ENCODE measurements at regions not wholly inside any gene's neighbourhood (a gene's known extent, or its start where the extent isn't known, plus 50 kb on each side); places are given as distances from the start of the nearest gene placed in this dataset.

- H2AK5ac ChIP-seq (ENCODE audit: insufficient read length, low read length) = no peak overlapping the region
- peaks cover 14% of the 10 kb centered on the region for H3K27me3 Mint-ChIP-seq (ENCODE audit: low read depth)
- H3T11ph ChIP-seq (ENCODE audit: low read length) = no peak overlapping the region
- no peak overlapping the region for H2BK12ac ChIP-seq (ENCODE audit: insufficient read length, low read depth, low read length)
- no peak overlapping the region for H2BK5ac ChIP-seq (ENCODE audit: insufficient read length, low read length)
- H3K23ac ChIP-seq (ENCODE audit: insufficient read length, low read depth, low read length) = no peak overlapping the region
- no peak overlapping the region for H3K27ac ChIP-seq (ENCODE audit: insufficient read length, low read depth, low read length)
- H3K4me1 Mint-ChIP-seq = peaks cover 8 to 10% of the 10 kb centered on the region in 2 experiments
- H3K4me3 Mint-ChIP-seq = no peak overlapping the region
- H3K9me3 Mint-ChIP-seq = peaks cover 59 to 69% of the 10 kb centered on the region in 2 experiments
- H3K4ac ChIP-seq (ENCODE audit: low read depth, low read length) = no peak overlapping the region
- H3K27me3 ChIP-seq (ENCODE audit: insufficient read depth, low read length) = no peaks in the 10 kb centered on the region
- H3K27ac Mint-ChIP-seq = no peak overlapping the region
- no peak overlapping the region for H4K5ac ChIP-seq (ENCODE audit: insufficient read length, low read depth, low read length)
- H2AFZ ChIP-seq (ENCODE audit: low read length) = no peak overlapping the region
- TF ChIP-seq, protein P1, sequence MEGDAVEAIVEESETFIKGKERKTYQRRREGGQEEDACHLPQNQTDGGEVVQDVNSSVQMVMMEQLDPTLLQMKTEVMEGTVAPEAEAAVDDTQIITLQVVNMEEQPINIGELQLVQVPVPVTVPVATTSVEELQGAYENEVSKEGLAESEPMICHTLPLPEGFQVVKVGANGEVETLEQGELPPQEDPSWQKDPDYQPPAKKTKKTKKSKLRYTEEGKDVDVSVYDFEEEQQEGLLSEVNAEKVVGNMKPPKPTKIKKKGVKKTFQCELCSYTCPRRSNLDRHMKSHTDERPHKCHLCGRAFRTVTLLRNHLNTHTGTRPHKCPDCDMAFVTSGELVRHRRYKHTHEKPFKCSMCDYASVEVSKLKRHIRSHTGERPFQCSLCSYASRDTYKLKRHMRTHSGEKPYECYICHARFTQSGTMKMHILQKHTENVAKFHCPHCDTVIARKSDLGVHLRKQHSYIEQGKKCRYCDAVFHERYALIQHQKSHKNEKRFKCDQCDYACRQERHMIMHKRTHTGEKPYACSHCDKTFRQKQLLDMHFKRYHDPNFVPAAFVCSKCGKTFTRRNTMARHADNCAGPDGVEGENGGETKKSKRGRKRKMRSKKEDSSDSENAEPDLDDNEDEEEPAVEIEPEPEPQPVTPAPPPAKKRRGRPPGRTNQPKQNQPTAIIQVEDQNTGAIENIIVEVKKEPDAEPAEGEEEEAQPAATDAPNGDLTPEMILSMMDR (conservative IDR thresholded peaks at IDR 0.05) = no peak
- H3K18ac ChIP-seq (ENCODE audit: insufficient read length, low read depth, low read length) = no peak overlapping the region
- H4K8ac ChIP-seq (replicated peaks; ENCODE audit: insufficient read length, low read depth, low read length) = no peak overlapping the region
- H4K20me1 ChIP-seq (ENCODE audit: control insufficient read depth, insufficient read depth, insufficient read length) = no peaks in the 10 kb centered on the region
- no peak overlapping the region for H3K4me2 ChIP-seq (ENCODE audit: insufficient read depth, insufficient read length, low read length)
- H3K9ac ChIP-seq (ENCODE audit: extremely low read depth, insufficient read length, low read length) = no peak overlapping the region
- no peak for DNase-seq
- H3K79me1 ChIP-seq (ENCODE audit: insufficient read depth, low read depth, low read length, poor library complexity, severe bottlenecking) = no peaks in the 10 kb centered on the region
- H3K23me2 ChIP-seq (ENCODE audit: insufficient read length, low read depth, low read length, poor library complexity, severe bottlenecking) = no peaks in the 10 kb centered on the region
- H3K4me1 ChIP-seq (ENCODE audit: insufficient read depth, low read length) = no peaks in the 10 kb centered on the region
- H4K91ac ChIP-seq (ENCODE audit: insufficient read length, low read depth, low read length) = no peak overlapping the region
- no peak overlapping the region for H3K56ac ChIP-seq (ENCODE audit: insufficient read length, low read depth, low read length)
- no peak overlapping the region for H2BK20ac ChIP-seq (ENCODE audit: low read depth, low read length, poor library complexity, severe bottlenecking)
- WGBS (ENCODE audit: extremely low coverage, insufficient read length, low lambda C conversion rate) = no CpG with 5 or more reads among the region's 3 CpGs
- no peak overlapping the region for H2BK120ac ChIP-seq (ENCODE audit: low read depth, low read length, poor library complexity, severe bottlenecking)
- no peaks in the 10 kb centered on the region; a peak in 1 of 7 replicates for H3K36me3 Mint-ChIP-seq (ENCODE audit: insufficient read depth in 1 of 3, low read depth in 3 of 3)
- no peak overlapping the region for H3K14ac ChIP-seq (ENCODE audit: insufficient read depth, low read length)
- no peaks in the 10 kb centered on the region for H3K79me2 ChIP-seq (ENCODE audit: insufficient read depth, low read length)
- peaks cover 12% of the 10 kb centered on the region for H3K9me3 ChIP-seq (ENCODE audit: control insufficient read depth, low read depth, low read length)
- H2BK15ac ChIP-seq (ENCODE audit: low read depth, low read length) = no peak overlapping the region
These were observed 94.5 kb upstream of the EOLA2 start for GRCh38 chrX:150032742-150033141.
